IMR-90 (cell line): ENCODE measurements at regions not wholly inside any gene's neighbourhood (a gene's known extent, or its start where the extent isn't known, plus 50 kb on each side); places are given as distances from the start of the nearest gene placed in this dataset.

Experiments
- ATAC-seq: fragments of 200-7000 bp; cut with Tn5 transposase; 2 replicates; pipeline ENCODE4 v1.9.1; 2020; ENCODE audit warnings: low read depth, mild to moderate bottlenecking, moderate library complexity
- BruUV-seq: library from RNA; stranded (reverse); fragments of 400-500 nt; replicated peaks from 2 replicates; lab custom pipeline; 2021; lab: Mats Ljungman, UMichigan
- CTCF ChIA-PET: fragments of 300-600 bp; formaldehyde crosslinking; extraction: SDS; loops from one replicate; lab custom pipeline; 2021; ENCODE audit warnings: antibody characterized with exemption; lab: Yijun Ruan, JAX
- POLR2A ChIA-PET: fragments of 300-600 bp; sonication (Branson Sonifier 250); formaldehyde crosslinking; loops from one replicate; lab custom pipeline; 2022; ENCODE audit warnings: antibody characterized with exemption; ENCODE audit not compliant: unreplicated experiment; lab: Charles Lee
- DNase-seq: peaks from one replicate; pipeline ENCODE4 v3.0.0; 2013
- H2AFZ ChIP-seq: replicated peaks from 2 replicates; pipeline ENCODE3; 2013; ENCODE audit warnings: low read length, mild to moderate bottlenecking; ENCODE audit not compliant: poor library complexity
- H2AK5ac ChIP-seq: 2 replicates; pipeline ENCODE4 v1.6.1; 2013; ENCODE audit warnings: low read depth, low read length, inconsistent platforms
- H2AK9ac ChIP-seq: replicated peaks from 2 replicates; pipeline ENCODE3; 2013; ENCODE audit warnings: mild to moderate bottlenecking, low read depth, low read length, moderate library complexity; ENCODE audit not compliant: poor library complexity
- H2BK120ac ChIP-seq: 2 replicates; pipeline ENCODE4 v1.6.1; 2013; ENCODE audit warnings: low read depth, low read length, inconsistent platforms
- H2BK15ac ChIP-seq: 3 replicates; pipeline ENCODE4 v1.6.1; 2013; ENCODE audit warnings: low read depth, low read length, inconsistent platforms
- H2BK20ac ChIP-seq: 2 replicates; pipeline ENCODE4 v1.6.1; 2013; ENCODE audit warnings: low read depth, mild to moderate bottlenecking, inconsistent platforms, low read length, moderate library complexity
- H2BK5ac ChIP-seq: 2 replicates; pipeline ENCODE4 v1.6.1; 2013; ENCODE audit warnings: mild to moderate bottlenecking, low read depth, low read length, inconsistent platforms; ENCODE audit not compliant: poor library complexity, severe bottlenecking
- H3K14ac ChIP-seq: replicated peaks from 2 replicates; pipeline ENCODE4 v1.6.1; 2013; ENCODE audit warnings: low read depth, low read length, inconsistent platforms
- H3K18ac ChIP-seq: 2 replicates; pipeline ENCODE4 v1.6.1; 2013; ENCODE audit warnings: low read depth, low read length, control low read depth
- H3K23ac ChIP-seq: 2 replicates; pipeline ENCODE4 v1.6.1; 2013; ENCODE audit warnings: low read depth, low read length, inconsistent platforms
- H3K27ac ChIP-seq: 2 replicates; pipeline ENCODE4 v1.5.1; 2013; ENCODE audit warnings: mild to moderate bottlenecking, control low read depth, low read length; ENCODE audit not compliant: insufficient read depth
- H3K27me3 ChIP-seq: 2 replicates; pipeline ENCODE4 v1.6.1; 2013; ENCODE audit warnings: low read length; ENCODE audit not compliant: control insufficient read depth, insufficient read depth
- H3K36me3 ChIP-seq: 2 replicates; pipeline ENCODE4 v1.6.1; 2013; ENCODE audit warnings: low read length, mixed read lengths; ENCODE audit not compliant: control insufficient read depth, insufficient read depth
- H3K4ac ChIP-seq: 2 replicates; pipeline ENCODE4 v1.6.1; 2013; ENCODE audit warnings: low read depth, low read length, inconsistent platforms
- H3K4me1 ChIP-seq: 2 replicates; pipeline ENCODE4 v1.6.1; 2013; ENCODE audit warnings: low read length, mixed read lengths; ENCODE audit not compliant: control insufficient read depth, insufficient read depth
- H3K4me2 ChIP-seq: 2 replicates; pipeline ENCODE4 v1.6.1; 2013; ENCODE audit warnings: low read depth, mild to moderate bottlenecking, control low read depth, low read length, moderate library complexity
- H3K4me3 ChIP-seq: 2 replicates; pipeline ENCODE4 v1.5.1; 2013; ENCODE audit warnings: low read depth, mild to moderate bottlenecking, control low read depth, low read length, moderate library complexity; ENCODE audit not compliant: insufficient read depth
- H3K56ac ChIP-seq: 2 replicates; pipeline ENCODE4 v1.6.1; 2013; ENCODE audit warnings: low read length, inconsistent platforms; ENCODE audit not compliant: insufficient read depth; ENCODE audit errors: extremely low read depth
- H3K79me1 ChIP-seq, 2 experiments: 2 replicates each; pipeline ENCODE4 v1.6.1; 2013; ENCODE audit warnings: low read length in 2 of 2, inconsistent platforms in 1 of 2, low read depth in 1 of 2
- H3K9ac ChIP-seq: 2 replicates; pipeline ENCODE4 v1.6.1; 2013; ENCODE audit warnings: low read depth, low read length, control low read depth
- H3K9me1 ChIP-seq: 2 replicates; pipeline ENCODE4 v1.6.1; 2013; ENCODE audit warnings: low read length, inconsistent platforms; ENCODE audit not compliant: insufficient read depth
- H3K9me3 ChIP-seq: 2 replicates; pipeline ENCODE4 v1.6.1; 2013; ENCODE audit warnings: low read length; ENCODE audit not compliant: control insufficient read depth, insufficient read depth
- H4K20me1 ChIP-seq: 2 replicates; pipeline ENCODE4 v1.6.1; 2013; ENCODE audit warnings: low read length, inconsistent platforms; ENCODE audit not compliant: insufficient read depth
- H4K5ac ChIP-seq: 2 replicates; pipeline ENCODE4 v1.6.1; 2013; ENCODE audit warnings: mild to moderate bottlenecking, low read depth, low read length, control low read depth
- H4K8ac ChIP-seq, 2 experiments: 2 replicates each; pipeline ENCODE4 v1.6.1; 2013; ENCODE audit warnings: low read depth in 2 of 2, low read length in 2 of 2, control low read depth in 1 of 2, inconsistent platforms in 1 of 2
- H4K91ac ChIP-seq: 2 replicates; pipeline ENCODE4 v1.6.1; 2013; ENCODE audit warnings: low read depth, low read length, inconsistent platforms; ENCODE audit not compliant: insufficient read depth
- CEBPB ChIP-seq: IDR thresholded peaks from 2 replicates; pipeline ENCODE4 v1.6.1; 2012; ENCODE audit warnings: low read depth, low read length, improper control_type of control experiment
- CHD1 ChIP-seq: IDR thresholded peaks from 2 replicates; pipeline ENCODE4 v1.6.1; 2012; ENCODE audit warnings: low read depth, low read length, improper control_type of control experiment
- MXI1 ChIP-seq: IDR thresholded peaks from 2 replicates; pipeline ENCODE4 v1.6.1; 2012; ENCODE audit warnings: low read depth, mild to moderate bottlenecking, low read length, moderate library complexity, borderline replicate concordance
- SMC3 ChIP-seq: fragments of 150-350 bp; IDR thresholded peaks from 2 replicates; pipeline ENCODE4 v1.6.1; 2016; ENCODE audit warnings: low read depth, mild to moderate bottlenecking, antibody characterized with exemption, low read length, moderate library complexity
- WGBS, 2 experiments: methylation state at CpG; one replicate each; pipeline versions ENCODE4 v1.1.5 to v1.1.7; 2013; ENCODE audit warnings: missing lambda C conversion rate in 2 of 2; ENCODE audit not compliant: insufficient read length in 1 of 2; ENCODE audit errors: extremely low coverage in 2 of 2; 5-methylcytosine and 5-hydroxymethylcytosine counted together
- dilution Hi-C: fragments of 300-500 bp; cut with HindIII; formaldehyde crosslinking; loops from one replicate; pipeline ENCODE4 v1.14.3; 2018; ENCODE audit warnings: low sequenced_read_pairs; ENCODE audit not compliant: unreplicated experiment
- in situ Hi-C: fragments of 300-500 bp; cut with MboI; formaldehyde crosslinking; loops from 3 replicates; pipeline ENCODE4 v1.14.3; 2019; ENCODE audit warnings: low sequenced_read_pairs, inconsistent platforms, mixed read lengths
- intact Hi-C: fragments of 100-400 bp; cut with micrococcal nuclease; formaldehyde crosslinking; loops from 2 replicates; pipeline ENCODE4 v1.10.0; 2022
- TF ChIP-seq, protein P1 (sequence below): fragments of 150-350 bp; IDR thresholded peaks from 2 replicates; pipeline ENCODE4 v1.6.1; 2016; ENCODE audit warnings: low read depth, mild to moderate bottlenecking, low read length, moderate library complexity, borderline replicate concordance
- TF ChIP-seq, protein P2 (sequence below): conservative IDR thresholded peaks from 2 replicates; pipeline ENCODE4 v1.5.1; 2012; ENCODE audit warnings: mild to moderate bottlenecking, low read depth, low read length, improper control_type of control experiment

DNA sequence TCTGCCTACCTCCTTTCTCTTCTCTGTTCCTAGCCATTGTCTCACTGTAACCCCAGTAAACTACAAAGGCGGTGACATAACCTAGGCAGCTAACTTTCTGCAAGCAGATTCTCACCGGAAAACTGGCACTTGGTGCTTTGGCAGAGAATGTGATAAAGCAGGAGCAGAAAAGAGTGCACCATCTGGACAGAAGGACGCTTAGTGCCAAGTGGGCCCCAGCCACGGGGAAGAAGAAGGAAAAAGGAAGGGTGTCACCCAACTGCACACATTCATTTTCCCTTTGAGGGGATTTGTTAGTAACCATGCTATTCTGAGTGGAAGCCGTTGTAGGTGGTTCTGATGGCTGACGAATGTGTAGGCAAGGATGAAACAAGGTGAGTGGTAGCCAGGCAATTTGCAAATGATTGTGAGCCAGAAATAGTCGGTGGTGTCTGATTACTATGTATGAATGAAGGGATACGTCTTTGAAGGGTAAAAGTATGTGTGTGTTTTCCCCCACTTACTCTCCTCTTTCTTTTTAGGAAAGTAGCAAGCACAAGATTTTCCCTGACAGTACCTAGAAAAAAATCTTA is 148.3 kb upstream of the STXBP5 start:
- Histone ChIP-seq H4K5ac (no peak overlapping the region), H2AK9ac (no peak overlapping the region), H3K4ac (no peak overlapping the region), H4K8ac (no peak overlapping the region), H3K9me3 (no peaks in the 10 kb centered on the region), H3K27me3 (no peaks in the 10 kb centered on the region), H3K14ac (no peak overlapping the region), H3K4me2 (no peak overlapping the region), H3K36me3 (no peaks in the 10 kb centered on the region), H2AFZ (no peak overlapping the region), H4K20me1 (no peaks in the 10 kb centered on the region), H4K91ac (no peak overlapping the region), H3K4me1 (peaks cover 2% of the 10 kb centered on the region; the same call in 1 of the 2 replicates), H2BK120ac (no peak overlapping the region), H2BK15ac (no peak overlapping the region), H2BK20ac (no peak overlapping the region), H3K18ac (no peak overlapping the region), H2BK5ac (no peak overlapping the region), H3K56ac (no peak overlapping the region), H2AK5ac (no peak overlapping the region), H3K4me3 (no peak overlapping the region), H3K79me1 (no peaks in the 10 kb centered on the region), H3K9ac (no peak overlapping the region), H3K23ac (no peak overlapping the region), H3K9me1 (no peaks in the 10 kb centered on the region), H3K27ac (no peak overlapping the region)
- dilution Hi-C loops, result no loop called here
- TF ChIP-seq, protein P1, sequence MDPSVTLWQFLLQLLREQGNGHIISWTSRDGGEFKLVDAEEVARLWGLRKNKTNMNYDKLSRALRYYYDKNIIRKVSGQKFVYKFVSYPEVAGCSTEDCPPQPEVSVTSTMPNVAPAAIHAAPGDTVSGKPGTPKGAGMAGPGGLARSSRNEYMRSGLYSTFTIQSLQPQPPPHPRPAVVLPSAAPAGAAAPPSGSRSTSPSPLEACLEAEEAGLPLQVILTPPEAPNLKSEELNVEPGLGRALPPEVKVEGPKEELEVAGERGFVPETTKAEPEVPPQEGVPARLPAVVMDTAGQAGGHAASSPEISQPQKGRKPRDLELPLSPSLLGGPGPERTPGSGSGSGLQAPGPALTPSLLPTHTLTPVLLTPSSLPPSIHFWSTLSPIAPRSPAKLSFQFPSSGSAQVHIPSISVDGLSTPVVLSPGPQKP, result no peak
- TF ChIP-seq CEBPB, result no peak
- TF ChIP-seq, protein P2, sequence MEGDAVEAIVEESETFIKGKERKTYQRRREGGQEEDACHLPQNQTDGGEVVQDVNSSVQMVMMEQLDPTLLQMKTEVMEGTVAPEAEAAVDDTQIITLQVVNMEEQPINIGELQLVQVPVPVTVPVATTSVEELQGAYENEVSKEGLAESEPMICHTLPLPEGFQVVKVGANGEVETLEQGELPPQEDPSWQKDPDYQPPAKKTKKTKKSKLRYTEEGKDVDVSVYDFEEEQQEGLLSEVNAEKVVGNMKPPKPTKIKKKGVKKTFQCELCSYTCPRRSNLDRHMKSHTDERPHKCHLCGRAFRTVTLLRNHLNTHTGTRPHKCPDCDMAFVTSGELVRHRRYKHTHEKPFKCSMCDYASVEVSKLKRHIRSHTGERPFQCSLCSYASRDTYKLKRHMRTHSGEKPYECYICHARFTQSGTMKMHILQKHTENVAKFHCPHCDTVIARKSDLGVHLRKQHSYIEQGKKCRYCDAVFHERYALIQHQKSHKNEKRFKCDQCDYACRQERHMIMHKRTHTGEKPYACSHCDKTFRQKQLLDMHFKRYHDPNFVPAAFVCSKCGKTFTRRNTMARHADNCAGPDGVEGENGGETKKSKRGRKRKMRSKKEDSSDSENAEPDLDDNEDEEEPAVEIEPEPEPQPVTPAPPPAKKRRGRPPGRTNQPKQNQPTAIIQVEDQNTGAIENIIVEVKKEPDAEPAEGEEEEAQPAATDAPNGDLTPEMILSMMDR, result no peak
- TF ChIP-seq CHD1, result no peak
- TF ChIP-seq MXI1, result no peak
- no peak for TF ChIP-seq SMC3
- no TSS peak for BruUV-seq
- intact Hi-C loops, result no loop called here
- CTCF ChIA-PET, result no interaction called here
- in situ Hi-C loops, result no loop called here
- no CpG with 5 or more reads among the region's 8 CpGs for WGBS, 2 experiments
- ATAC-seq, result no peak
- DNase-seq, result no peak
- POLR2A ChIA-PET, result no interaction called here
